ENCODE measurements at regions not wholly inside any gene's neighbourhood (a gene's known extent, or its start where the extent isn't known, plus 50 kb on each side); places are given as distances from the start of the nearest gene placed in this dataset.

GRCh38 chr13:42405665-42406390 lies 133.9 kb downstream of the AKAP11 start:
- intact Hi-C loops (cut with micrococcal nuclease), result no loop called here
- no peak overlapping the region for H3K9ac ChIP-seq (ENCODE audit: low read length)
- ATAC-seq (no peak), DNase-seq (ENCODE audit: low read depth, low spot score) (no peak)
- H3K9me2 ChIP-seq (ENCODE audit: insufficient read depth), result no peaks in the 10 kb centered on the region
- H3K79me2 ChIP-seq (ENCODE audit: insufficient read depth, low read length), result no peaks in the 10 kb centered on the region
- TF ChIP-seq POLR2A (IDR thresholded peaks at IDR 0.05; ENCODE audit: borderline replicate concordance, extremely low read depth, insufficient read depth, insufficient read length) (no peak), EZH2 (IDR thresholded peaks at IDR 0.05) (no peak), CEBPB (IDR thresholded peaks at IDR 0.05; ENCODE audit: low read depth) (no peak), SRF (IDR thresholded peaks at IDR 0.05; ENCODE audit: low read depth) (no peak), TCF7L2 (IDR thresholded peaks at IDR 0.05; ENCODE audit: borderline replicate concordance, extremely low read depth, insufficient read depth, insufficient read length) (no peak), JUND (IDR thresholded peaks at IDR 0.05) (no peak), EZH2phosphoT487 (IDR thresholded peaks at IDR 0.05; ENCODE audit: borderline replicate concordance) (no peak), SP1 (IDR thresholded peaks at IDR 0.05; ENCODE audit: low read depth) (no peak), SIN3A (IDR thresholded peaks at IDR 0.05; ENCODE audit: low read depth) (no peak), YY1 (IDR thresholded peaks at IDR 0.05; ENCODE audit: extremely low read depth, insufficient replicate concordance, low read depth, low read length) (no peak), FOSL1 (IDR thresholded peaks at IDR 0.05; ENCODE audit: low read depth) (no peak)
- TF ChIP-seq, protein P1, sequence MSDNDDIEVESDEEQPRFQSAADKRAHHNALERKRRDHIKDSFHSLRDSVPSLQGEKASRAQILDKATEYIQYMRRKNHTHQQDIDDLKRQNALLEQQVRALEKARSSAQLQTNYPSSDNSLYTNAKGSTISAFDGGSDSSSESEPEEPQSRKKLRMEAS (IDR thresholded peaks at IDR 0.05), result no peak
- TF ChIP-seq, protein P2, sequence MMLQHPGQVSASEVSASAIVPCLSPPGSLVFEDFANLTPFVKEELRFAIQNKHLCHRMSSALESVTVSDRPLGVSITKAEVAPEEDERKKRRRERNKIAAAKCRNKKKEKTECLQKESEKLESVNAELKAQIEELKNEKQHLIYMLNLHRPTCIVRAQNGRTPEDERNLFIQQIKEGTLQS (IDR thresholded peaks at IDR 0.05), result no peak
- TF ChIP-seq, protein P3, sequence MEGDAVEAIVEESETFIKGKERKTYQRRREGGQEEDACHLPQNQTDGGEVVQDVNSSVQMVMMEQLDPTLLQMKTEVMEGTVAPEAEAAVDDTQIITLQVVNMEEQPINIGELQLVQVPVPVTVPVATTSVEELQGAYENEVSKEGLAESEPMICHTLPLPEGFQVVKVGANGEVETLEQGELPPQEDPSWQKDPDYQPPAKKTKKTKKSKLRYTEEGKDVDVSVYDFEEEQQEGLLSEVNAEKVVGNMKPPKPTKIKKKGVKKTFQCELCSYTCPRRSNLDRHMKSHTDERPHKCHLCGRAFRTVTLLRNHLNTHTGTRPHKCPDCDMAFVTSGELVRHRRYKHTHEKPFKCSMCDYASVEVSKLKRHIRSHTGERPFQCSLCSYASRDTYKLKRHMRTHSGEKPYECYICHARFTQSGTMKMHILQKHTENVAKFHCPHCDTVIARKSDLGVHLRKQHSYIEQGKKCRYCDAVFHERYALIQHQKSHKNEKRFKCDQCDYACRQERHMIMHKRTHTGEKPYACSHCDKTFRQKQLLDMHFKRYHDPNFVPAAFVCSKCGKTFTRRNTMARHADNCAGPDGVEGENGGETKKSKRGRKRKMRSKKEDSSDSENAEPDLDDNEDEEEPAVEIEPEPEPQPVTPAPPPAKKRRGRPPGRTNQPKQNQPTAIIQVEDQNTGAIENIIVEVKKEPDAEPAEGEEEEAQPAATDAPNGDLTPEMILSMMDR (IDR thresholded peaks at IDR 0.05 in 2 of 3, conservative IDR thresholded peaks at IDR 0.05 in 1 of 3; ENCODE audit: borderline replicate concordance in 1 of 3, insufficient read depth in 1 of 3, low read depth in 2 of 3, low read length in 2 of 3), result no peak
- CTCF ChIA-PET, result no interaction called here
- no TSS peak for BruUV-seq (replicated peaks)
- RAD21 ChIA-PET (ENCODE audit: low non-redundant PET in 1 of 2, low total read pairs in 2 of 2, uncharacterized antibody in 2 of 2, unreplicated experiment in 2 of 2), result no interaction called here
- no peaks in the 10 kb centered on the region for H3K9me3 ChIP-seq (ENCODE audit: control insufficient read depth in 1 of 2, insufficient read depth in 1 of 2, low read depth in 1 of 2, low read length in 2 of 2)
- H3K27ac ChIP-seq (ENCODE audit: low read depth, low read length), result no peak overlapping the region
- H3K27me3 ChIP-seq (ENCODE audit: insufficient read depth, low read length), result 0 out of 2 replicates have a peak, but pooled peaks cover 4% of the 10 kb centered on the region
- no peak overlapping the region for H2AFZ ChIP-seq (ENCODE audit: low read depth, low read length, poor library complexity, severe bottlenecking)
- POLR2A ChIA-PET, result no interaction called here
- H3K4me1 ChIP-seq (ENCODE audit: control insufficient read depth in 1 of 2, insufficient read depth in 2 of 2, low read length in 2 of 2), result no peaks in the 10 kb centered on the region
- H3K4me2 ChIP-seq (ENCODE audit: low read length), result no peak overlapping the region
- H3K36me3 ChIP-seq (ENCODE audit: control insufficient read depth in 1 of 2, insufficient read depth in 2 of 2, low read length in 2 of 2), result no peaks in the 10 kb centered on the region
- no peak overlapping the region for H3K4me3 ChIP-seq (replicated peaks in 1 of 2; ENCODE audit: low read depth in 1 of 2, low read length in 2 of 2)
- no peaks in the 10 kb centered on the region for H4K20me1 ChIP-seq (ENCODE audit: insufficient read depth)

Data from HCT116 (cell line).